ENCODE measurements at regions not wholly inside any gene's neighbourhood (a gene's known extent, or its start where the extent isn't known, plus 50 kb on each side); places are given as distances from the start of the nearest gene placed in this dataset.

GRCh38 chr5:4159681-4160080 lies 564.0 kb downstream of the IRX1 start:
- no peaks in the 10 kb centered on the region for H3K4me1 ChIP-seq
- FAIRE-seq (no peak), DNase-seq (no peak), ATAC-seq (no peak)
- H3K9me3 ChIP-seq, result no peaks in the 10 kb centered on the region
- H3K36me3 ChIP-seq, result no peaks in the 10 kb centered on the region
- no peak overlapping the region for H3K27ac ChIP-seq
- no peaks in the 10 kb centered on the region for H3K27me3 ChIP-seq
- H3K4me3 ChIP-seq, result no peak overlapping the region
- 63 to 69% methylated on average over 5 of the region's 5 CpGs for WGBS, 2 donors
- intact Hi-C loops (cut with DNase I), result no loop called here
- TF ChIP-seq CTCF (IDR thresholded peaks at IDR 0.05), result no peak

- Histone ChIP-seq H3K27ac (no peak overlapping the region), H3K9me3 (no peaks in the 10 kb centered on the region), H3K36me3 (no peaks in the 10 kb centered on the region), H3K4me1 (no peaks in the 10 kb centered on the region), H3K4me3 (no peak overlapping the region), H3K27me3 (no peaks in the 10 kb centered on the region)
- DNase-seq (no peak), ATAC-seq (no peak), FAIRE-seq (no peak)
- 61 to 75% methylated on average over 6 of the region's 6 CpGs for WGBS, 2 donors
- intact Hi-C loops (cut with DNase I), result no loop called here
- TF ChIP-seq CTCF (IDR thresholded peaks at IDR 0.05), result no peak
Measured at GRCh38 chr5:4164167-4164566, 568.5 kb downstream of the IRX1 start.

GRCh38 chr5:4180703-4181102 lies 585.1 kb downstream of the IRX1 start:
- intact Hi-C loops (cut with DNase I), result no loop called here
- ATAC-seq (no peak), FAIRE-seq (no peak), DNase-seq (no peak)
- Histone ChIP-seq H3K4me3 (no peak overlapping the region), H3K27ac (no peak overlapping the region), H3K9me3 (no peaks in the 10 kb centered on the region), H3K27me3 (no peaks in the 10 kb centered on the region), H3K36me3 (no peaks in the 10 kb centered on the region), H3K4me1 (no peaks in the 10 kb centered on the region)
- WGBS, 2 donors, result 38 to 41% methylated on average over 5 of the region's 5 CpGs
- TF ChIP-seq CTCF (IDR thresholded peaks at IDR 0.05), result no peak

- WGBS, 2 donors, result 65 to 85% methylated on average over 5 of the region's 5 CpGs
- intact Hi-C loops (cut with DNase I), result no loop called here
- no peak for FAIRE-seq
Measured at GRCh38 chr5:4182144-4182543, 586.5 kb downstream of the IRX1 start.

GRCh38 chr5:4185127-4185526 lies 589.5 kb downstream of the IRX1 start:
- no peaks in the 10 kb centered on the region for H3K4me1 ChIP-seq
- FAIRE-seq (no peak), ATAC-seq (no peak), DNase-seq (no peak)
- H3K27me3 ChIP-seq, result no peaks in the 10 kb centered on the region
- H3K27ac ChIP-seq, result no peak overlapping the region
- WGBS, 2 donors, result 60 to 74% methylated on average over 2 of the region's 2 CpGs
- TF ChIP-seq CTCF (IDR thresholded peaks at IDR 0.05), result no peak
- no peaks in the 10 kb centered on the region for H3K36me3 ChIP-seq
- H3K4me3 ChIP-seq, result no peak overlapping the region
- intact Hi-C loops (cut with DNase I), result no loop called here
- H3K9me3 ChIP-seq, result no peaks in the 10 kb centered on the region

More at GRCh38 chr5:4182144-4182543, 586.5 kb downstream of the IRX1 start:
- TF ChIP-seq CTCF (IDR thresholded peaks at IDR 0.05), result no peak
- Histone ChIP-seq H3K27ac (no peak overlapping the region), H3K27me3 (no peaks in the 10 kb centered on the region), H3K9me3 (no peaks in the 10 kb centered on the region), H3K36me3 (no peaks in the 10 kb centered on the region), H3K4me1 (no peaks in the 10 kb centered on the region), H3K4me3 (no peak overlapping the region)
- ATAC-seq (no peak), DNase-seq (no peak)

Data from pancreas (tissue), 10 donors.